Osteocyte (in vitro differentiated cells): ENCODE measurements at regions not wholly inside any gene's neighbourhood (a gene's known extent, or its start where the extent isn't known, plus 50 kb on each side); places are given as distances from the start of the nearest gene placed in this dataset.
A peak's percentile ranks its signal among the peaks of the same experiment; 100 is the strongest.
"Not testable (repeated sequence)": the region's sequence is repeated elsewhere in the genome, so short reads cannot be mapped to it uniquely, and the experiment has no call there.

Source experiments
- DNase-seq: peaks from one replicate; pipeline ENCODE4 v3.0.0; 2021; ENCODE audit warnings: mixed read lengths; ENCODE audit not compliant: unreplicated experiment; ENCODE audit errors: extremely low spot score
- H3K27ac Mint-ChIP-seq: one replicate; pipeline ENCODE4 v1.8.0; 2021; ENCODE audit warnings: mild to moderate bottlenecking, mixed read lengths; ENCODE audit not compliant: unreplicated experiment
- H3K27me3 Mint-ChIP-seq: one replicate; pipeline ENCODE4 v1.8.0; 2021; ENCODE audit warnings: mixed read lengths; ENCODE audit not compliant: unreplicated experiment
- H3K36me3 Mint-ChIP-seq: one replicate; pipeline ENCODE4 v1.8.0; 2021; ENCODE audit warnings: mixed read lengths; ENCODE audit not compliant: unreplicated experiment
- H3K4me1 Mint-ChIP-seq: one replicate; pipeline ENCODE4 v1.8.0; 2021; ENCODE audit warnings: mixed read lengths; ENCODE audit not compliant: unreplicated experiment
- H3K4me3 Mint-ChIP-seq: one replicate; pipeline ENCODE4 v1.8.0; 2021; ENCODE audit warnings: mild to moderate bottlenecking, moderate library complexity, mixed read lengths; ENCODE audit not compliant: unreplicated experiment
- H3K9me3 Mint-ChIP-seq: one replicate; pipeline ENCODE4 v1.8.0; 2021; ENCODE audit warnings: mixed read lengths; ENCODE audit not compliant: unreplicated experiment
- CTCF ChIP-seq: fragments of 200-600 bp; sonication (generic); IDR thresholded peaks from 2 replicates; pipeline ENCODE4 v1.5.0; 2021; ENCODE audit warnings: antibody characterized with exemption, mild to moderate bottlenecking, moderate library complexity

GRCh38 chr7:149673006-149673405, 100.4 kb downstream of the ZNF467 start:
- no peak for DNase-seq
- H3K27me3 Mint-ChIP-seq: peaks cover 47% of the 10 kb centered on the region
- peaks cover 12% of the 10 kb centered on the region for H3K4me1 Mint-ChIP-seq
- H3K27ac Mint-ChIP-seq: no peak overlapping the region
- H3K36me3 Mint-ChIP-seq: no peaks in the 10 kb centered on the region
- no peaks in the 10 kb centered on the region for H3K9me3 Mint-ChIP-seq
- TF ChIP-seq CTCF: no peak
- no peak overlapping the region for H3K4me3 Mint-ChIP-seq

- DNase-seq: no peak
- peak overlapping the region; percentile 23 for H3K27ac Mint-ChIP-seq
- H3K4me3 Mint-ChIP-seq: peak overlapping the region; percentile 26
- H3K9me3 Mint-ChIP-seq: no peaks in the 10 kb centered on the region
- peaks cover 12% of the 10 kb centered on the region for H3K4me1 Mint-ChIP-seq
- no peak for TF ChIP-seq CTCF
- no peaks in the 10 kb centered on the region for H3K36me3 Mint-ChIP-seq
- H3K27me3 Mint-ChIP-seq: peaks cover 61% of the 10 kb centered on the region
These were observed 103.1 kb downstream of the ZNF467 start for GRCh38 chr7:149670288-149670687.

- Mint-ChIP-seq H3K27me3 (peaks cover 57% of the 10 kb centered on the region), H3K27ac (no peak overlapping the region), H3K4me3 (no peak overlapping the region), H3K9me3 (no peaks in the 10 kb centered on the region), H3K36me3 (no peaks in the 10 kb centered on the region), H3K4me1 (peaks cover 12% of the 10 kb centered on the region)
- TF ChIP-seq CTCF: peak; percentile 45
- DNase-seq: no peak
These were observed 104.1 kb downstream of the ZNF467 start for GRCh38 chr7:149669121-149669818.

- Mint-ChIP-seq H3K9me3 (no peaks in the 10 kb centered on the region), H3K4me3 (no peak overlapping the region), H3K27me3 (peaks cover 44% of the 10 kb centered on the region), H3K27ac (no peak overlapping the region), H3K36me3 (no peaks in the 10 kb centered on the region), H3K4me1 (peaks cover 12% of the 10 kb centered on the region)
- DNase-seq: no peak
- TF ChIP-seq CTCF: no peak
These were observed 106.9 kb downstream of the ZNF467 start for GRCh38 chr7:149666360-149666945.

- H3K36me3 Mint-ChIP-seq, H3K27ac Mint-ChIP-seq, DNase-seq, H3K4me1 Mint-ChIP-seq, H3K9me3 Mint-ChIP-seq, H3K4me3 Mint-ChIP-seq: not testable (repeated sequence)
- H3K27me3 Mint-ChIP-seq: peaks cover 44% of the 10 kb centered on the region
These were observed 107.8 kb downstream of the ZNF467 start for GRCh38 chr7:149665618-149666017.
